Activated CD4-positive, alpha-beta memory T cell treated with anti-CD3 and anti-CD28 coated beads for 36 hours (primary cell): ENCODE measurements at regions not wholly inside any gene's neighbourhood (a gene's known extent, or its start where the extent isn't known, plus 50 kb on each side); places are given as distances from the start of the nearest gene placed in this dataset.
"Not testable (repeated sequence)": the region's sequence is repeated elsewhere in the genome, so short reads cannot be mapped to it uniquely, and the experiment has no call there.

ENCODE experiments used
- CTCF ChIA-PET: fragments of 350-600 bp; sonication (Branson Sonifier 250); formaldehyde crosslinking; loops from one replicate; lab custom pipeline; 2021; ENCODE audit warnings: antibody characterized with exemption, inconsistent platforms; lab: Charles Lee
- POLR2A ChIA-PET: fragments of 350-600 bp; sonication (Branson Sonifier 250); formaldehyde crosslinking; loops from one replicate; lab custom pipeline; 2021; ENCODE audit warnings: antibody characterized with exemption; lab: Charles Lee
- DNase-seq: peaks from one replicate; pipeline ENCODE4 v3.0.0-alpha.2; 2020
- H3K27ac Mint-ChIP-seq: one replicate; pipeline ENCODE4 v1.8.0; 2021; ENCODE audit warnings: mixed read lengths
- H3K27me3 Mint-ChIP-seq: one replicate; pipeline ENCODE4 v1.8.0; 2021; ENCODE audit warnings: mixed read lengths
- H3K36me3 Mint-ChIP-seq: one replicate; pipeline ENCODE4 v1.8.0; 2021; ENCODE audit warnings: mixed read lengths
- H3K4me1 Mint-ChIP-seq: one replicate; pipeline ENCODE4 v1.8.0; 2021; ENCODE audit warnings: low read depth, mixed read lengths
- H3K4me3 Mint-ChIP-seq: one replicate; pipeline ENCODE4 v1.8.0; 2021; ENCODE audit warnings: mild to moderate bottlenecking, mixed read lengths
- H3K9me3 Mint-ChIP-seq: one replicate; pipeline ENCODE4 v1.8.0; 2021; ENCODE audit warnings: mixed read lengths
- intact Hi-C: fragments of 100-400 bp; cut with micrococcal nuclease; formaldehyde crosslinking; loops from one replicate; pipeline ENCODE4 v1.15.1; 2023

DNA sequence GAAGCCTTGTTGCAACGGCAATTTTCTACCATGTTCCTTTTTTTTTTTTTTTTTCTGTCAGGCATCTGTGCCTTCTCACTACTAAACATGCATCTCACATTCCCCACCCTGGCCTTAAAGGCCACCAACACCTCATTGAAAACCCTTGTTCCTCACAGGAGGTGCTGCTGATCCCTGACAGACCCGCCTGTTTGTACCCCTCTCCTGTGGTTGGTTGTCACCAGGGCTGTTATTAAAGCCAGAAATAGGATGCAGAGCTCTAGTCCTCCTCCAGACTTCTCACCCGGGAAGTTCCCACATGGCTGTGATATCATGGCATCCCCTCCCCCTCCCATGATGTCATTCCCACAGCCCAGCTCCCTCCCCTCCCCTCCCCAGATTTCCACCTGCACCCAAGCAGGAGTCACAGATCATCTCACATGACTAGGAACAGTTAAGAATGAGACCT lies 302.8 kb upstream of the NCAM1 start:
- intact Hi-C loops = no loop called here
- Mint-ChIP-seq H3K27me3 (no peaks in the 10 kb centered on the region), H3K36me3 (no peaks in the 10 kb centered on the region), H3K9me3 (no peaks in the 10 kb centered on the region), H3K4me3 (no peak overlapping the region), H3K27ac (no peak overlapping the region), H3K4me1 (no peaks in the 10 kb centered on the region)
- CTCF ChIA-PET = no interaction called here
- DNase-seq = no peak
- POLR2A ChIA-PET = no interaction called here

DNA sequence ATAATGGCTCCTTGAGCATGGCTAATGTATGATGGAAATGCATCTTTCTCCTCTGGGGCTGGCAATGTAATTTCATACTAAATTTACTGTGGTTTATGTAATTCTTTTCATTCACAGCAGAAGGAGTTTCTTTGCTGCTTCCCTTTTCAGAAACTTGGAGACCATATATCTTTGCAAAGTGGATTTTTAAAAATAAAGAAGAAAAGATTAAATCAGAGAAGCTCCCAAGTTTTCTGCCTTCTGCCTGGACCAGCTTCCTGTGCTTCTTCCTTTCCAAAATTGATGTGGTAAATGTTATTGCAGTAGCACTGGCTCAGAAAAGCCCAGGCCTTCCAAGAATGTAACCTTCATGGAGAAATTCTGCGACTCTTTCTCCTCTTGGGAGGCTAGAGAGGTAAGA lies 300.1 kb upstream of the NCAM1 start:
- H3K9me3 Mint-ChIP-seq = no peaks in the 10 kb centered on the region
- DNase-seq = no peak
- CTCF ChIA-PET = no interaction called here
- H3K4me1 Mint-ChIP-seq = no peaks in the 10 kb centered on the region
- intact Hi-C loops = no loop called here
- no peaks in the 10 kb centered on the region for H3K27me3 Mint-ChIP-seq
- H3K4me3 Mint-ChIP-seq = no peak overlapping the region
- POLR2A ChIA-PET = no interaction called here
- H3K27ac Mint-ChIP-seq = no peak overlapping the region
- H3K36me3 Mint-ChIP-seq = no peaks in the 10 kb centered on the region

DNA sequence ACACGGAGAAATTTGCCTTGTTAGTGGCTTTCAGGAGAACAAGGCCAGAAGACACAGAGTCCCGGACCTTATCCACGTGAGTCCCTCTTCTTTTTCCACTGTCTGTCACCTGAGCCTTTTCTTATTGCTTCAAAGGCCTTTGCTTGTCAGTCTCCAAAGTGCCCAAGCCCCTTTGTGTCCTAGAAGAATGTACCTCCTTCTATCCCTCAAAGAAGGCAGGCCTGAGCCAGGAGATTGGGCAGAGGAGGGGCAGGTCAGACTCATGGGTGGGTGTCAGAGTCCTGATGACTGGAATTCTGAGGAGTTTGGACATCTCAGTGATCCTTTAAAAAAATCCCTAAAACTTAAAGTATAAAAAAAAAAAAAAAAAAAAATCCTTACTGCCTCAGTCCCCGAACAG lies 299.6 kb upstream of the NCAM1 start:
- Mint-ChIP-seq H3K9me3 (no peaks in the 10 kb centered on the region), H3K4me3 (no peak overlapping the region), H3K27me3 (no peaks in the 10 kb centered on the region), H3K4me1 (no peaks in the 10 kb centered on the region), H3K36me3 (no peaks in the 10 kb centered on the region), H3K27ac (no peak overlapping the region)
- ChIA-PET POLR2A (no interaction called here), CTCF (no interaction called here)
- DNase-seq = no peak
- intact Hi-C loops = no loop called here

DNA sequence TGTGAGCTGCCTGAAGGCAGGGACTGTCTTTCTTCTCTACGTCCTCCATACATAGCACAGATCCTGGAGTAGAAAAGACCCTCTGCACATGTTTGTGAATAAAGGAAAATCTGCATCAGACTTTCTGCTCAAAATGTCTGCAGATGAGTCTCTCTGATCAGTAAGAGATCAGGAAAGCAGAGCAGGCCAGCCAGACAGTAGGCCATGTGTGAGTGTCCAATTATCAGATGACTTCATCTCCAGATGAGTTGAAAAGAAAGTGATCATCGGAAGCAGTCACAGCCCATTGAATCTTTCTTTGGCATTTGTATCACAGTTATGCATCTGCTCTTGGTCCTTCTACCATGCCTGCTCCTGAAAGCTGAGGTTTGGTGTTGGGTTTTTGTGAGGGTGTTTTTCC lies 298.7 kb upstream of the NCAM1 start:
- Mint-ChIP-seq H3K27ac (no peak overlapping the region), H3K36me3 (no peaks in the 10 kb centered on the region), H3K4me3 (no peak overlapping the region), H3K27me3 (no peaks in the 10 kb centered on the region), H3K9me3 (no peaks in the 10 kb centered on the region), H3K4me1 (no peaks in the 10 kb centered on the region)
- ChIA-PET CTCF (no interaction called here), POLR2A (no interaction called here)
- DNase-seq = no peak
- intact Hi-C loops = no loop called here

DNA sequence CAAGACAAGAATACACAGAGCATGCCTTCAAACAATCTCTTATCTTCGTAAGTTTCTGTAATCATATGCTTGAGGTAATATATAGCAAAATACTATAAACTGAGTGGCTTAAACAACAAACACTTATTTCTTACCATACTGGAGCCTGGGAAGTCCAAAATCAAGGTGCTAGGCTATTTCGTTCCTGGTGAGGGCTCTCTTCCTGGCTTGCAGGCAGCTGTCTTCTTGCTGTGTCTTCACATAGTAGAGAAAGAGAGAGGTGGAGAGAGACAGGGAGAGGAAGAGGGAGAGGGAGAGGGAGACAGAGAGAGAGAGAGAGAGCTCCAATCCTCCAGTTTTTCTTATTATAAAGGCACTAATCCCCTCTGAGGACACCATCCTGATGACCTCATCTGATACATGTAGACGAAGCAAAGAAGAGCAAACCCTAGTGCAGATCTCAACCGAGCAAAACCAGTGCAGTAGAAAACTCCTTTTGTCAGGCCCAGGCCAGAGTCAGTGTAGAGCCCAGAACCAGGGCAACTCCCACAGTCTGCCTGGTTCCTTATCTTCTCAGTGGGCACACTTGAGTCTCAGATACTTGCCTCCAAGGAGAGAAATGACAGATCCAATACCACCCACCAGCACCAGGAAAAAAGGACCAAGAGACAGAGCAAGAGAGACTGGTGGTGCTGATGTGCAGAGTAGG lies 297.1 kb upstream of the NCAM1 start:
- DNase-seq = no peak
- intact Hi-C loops = no loop called here
- Mint-ChIP-seq H3K27ac (no peak overlapping the region), H3K36me3 (no peaks in the 10 kb centered on the region), H3K27me3 (no peaks in the 10 kb centered on the region), H3K9me3 (no peaks in the 10 kb centered on the region), H3K4me1 (no peaks in the 10 kb centered on the region), H3K4me3 (no peak overlapping the region)
- ChIA-PET CTCF (no interaction called here), POLR2A (no interaction called here)

DNA sequence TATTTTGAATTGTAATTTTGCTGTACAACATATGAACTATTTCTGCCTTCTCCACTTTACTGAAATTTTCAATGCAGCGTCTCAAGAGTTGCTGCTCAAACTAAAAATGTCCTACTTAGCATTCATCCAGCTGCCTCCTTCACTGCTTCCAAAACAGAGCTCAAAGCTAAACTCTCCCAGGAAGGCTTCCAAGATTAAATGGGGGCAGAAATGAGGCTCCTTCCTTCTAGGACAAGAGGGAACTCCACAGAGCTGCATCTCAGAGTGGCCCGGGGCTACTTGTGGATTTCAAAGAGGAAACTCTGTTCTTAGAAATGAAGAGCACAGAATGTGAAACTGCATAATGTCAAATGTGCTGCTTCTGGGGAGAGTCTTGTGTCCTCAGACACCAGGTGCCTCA lies 295.9 kb upstream of the NCAM1 start:
- no peaks in the 10 kb centered on the region for H3K36me3 Mint-ChIP-seq

DNA sequence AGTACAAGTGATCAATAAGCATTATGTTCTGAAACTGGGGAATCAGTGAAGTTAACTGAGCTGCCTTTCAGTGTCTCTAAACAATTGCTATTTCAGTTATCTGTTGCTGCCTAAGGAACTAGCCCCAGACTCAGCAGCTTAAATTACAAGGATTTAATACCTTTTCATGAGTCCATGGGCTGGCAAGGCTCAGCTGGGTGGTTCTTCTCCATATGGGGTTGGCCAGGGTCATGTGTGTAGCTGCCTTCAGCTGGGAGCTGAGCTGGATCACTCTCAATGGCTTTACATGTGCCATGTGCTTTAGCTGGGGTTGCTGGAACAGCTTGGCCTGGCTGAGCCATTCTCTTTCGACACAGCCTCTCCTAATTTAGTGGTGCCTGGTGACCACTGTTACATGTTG lies 295.0 kb upstream of the NCAM1 start:
- ChIA-PET CTCF (no interaction called here), POLR2A (no interaction called here)
- Mint-ChIP-seq H3K36me3 (no peaks in the 10 kb centered on the region), H3K27ac (no peak overlapping the region), H3K4me1 (no peaks in the 10 kb centered on the region), H3K9me3 (no peaks in the 10 kb centered on the region), H3K27me3 (no peaks in the 10 kb centered on the region), H3K4me3 (no peak overlapping the region)
- intact Hi-C loops = no loop called here
- DNase-seq = no peak

More for the DNA sequence above, 295.9 kb upstream of the NCAM1 start:
- intact Hi-C loops = no loop called here
- no peaks in the 10 kb centered on the region for H3K4me1 Mint-ChIP-seq
- no peak overlapping the region for H3K4me3 Mint-ChIP-seq
- H3K27me3 Mint-ChIP-seq = no peaks in the 10 kb centered on the region
- ChIA-PET CTCF (no interaction called here), POLR2A (no interaction called here)
- no peaks in the 10 kb centered on the region for H3K9me3 Mint-ChIP-seq
- DNase-seq = no peak
- H3K27ac Mint-ChIP-seq = no peak overlapping the region

DNA sequence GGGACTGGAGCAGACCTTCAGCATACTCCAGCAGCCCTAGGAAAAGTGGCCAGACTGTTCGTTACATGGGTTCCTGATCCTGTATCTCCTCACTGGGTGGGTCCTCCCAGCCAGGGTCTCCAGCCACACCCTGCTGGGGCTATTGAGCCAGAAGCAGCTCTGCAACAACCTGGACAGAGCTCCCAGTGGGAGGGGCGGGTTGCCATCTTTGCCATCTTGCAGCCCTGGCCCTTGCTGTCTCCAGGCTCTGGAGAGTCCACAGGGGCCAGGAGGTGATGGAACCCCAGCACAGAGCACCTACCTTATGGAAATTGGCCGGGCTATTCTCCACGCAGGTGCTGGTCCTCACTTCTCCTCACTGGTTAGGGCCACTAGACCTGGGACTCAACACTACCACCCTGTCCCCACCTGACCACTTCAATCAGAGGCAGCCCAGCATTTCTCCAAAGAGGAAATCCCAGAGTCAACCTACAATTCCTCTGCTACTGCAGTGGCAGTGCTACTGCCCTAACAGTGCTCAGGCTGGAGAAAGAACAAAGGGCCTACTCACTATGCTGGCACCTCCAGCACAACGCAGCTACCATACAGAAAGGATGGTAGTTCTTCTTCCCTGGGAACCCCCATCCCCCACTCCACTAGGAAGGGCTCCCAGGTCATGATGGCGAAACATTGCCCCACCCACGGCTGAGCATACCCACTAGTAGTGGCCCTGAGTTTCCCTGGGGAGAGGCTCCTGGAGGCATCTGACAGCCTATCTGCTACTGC lies 290.2 kb upstream of the NCAM1 start:
- ChIA-PET CTCF (no interaction called here), POLR2A (no interaction called here)
- Mint-ChIP-seq H3K4me3 (no peak overlapping the region), H3K9me3 (peaks cover 13% of the 10 kb centered on the region), H3K27ac (no peak overlapping the region), H3K36me3 (no peaks in the 10 kb centered on the region), H3K27me3 (no peaks in the 10 kb centered on the region), H3K4me1 (no peaks in the 10 kb centered on the region)
- no peak for DNase-seq
- intact Hi-C loops = no loop called here

DNA sequence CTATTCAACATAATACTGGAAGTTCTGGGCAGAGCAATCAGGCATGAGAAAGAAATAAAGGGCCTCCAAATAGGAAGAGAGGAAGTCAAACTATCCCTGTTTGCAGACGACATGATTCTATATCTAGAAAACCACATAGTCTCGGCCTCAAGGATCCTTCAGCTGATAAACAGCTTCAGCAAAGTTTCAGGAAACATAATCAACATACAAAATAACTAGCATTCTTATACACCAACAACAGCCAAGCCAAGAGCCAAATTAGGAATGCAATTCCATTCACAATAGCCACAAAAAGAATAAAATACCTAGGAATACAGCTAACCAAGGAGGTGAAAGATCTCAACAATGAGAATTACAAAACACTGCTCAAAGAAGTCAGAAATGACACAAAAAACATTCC lies 287.8 kb upstream of the NCAM1 start:
- H3K4me3 Mint-ChIP-seq, POLR2A ChIA-PET, DNase-seq, CTCF ChIA-PET, intact Hi-C loops, H3K36me3 Mint-ChIP-seq, H3K27ac Mint-ChIP-seq, H3K4me1 Mint-ChIP-seq, H3K27me3 Mint-ChIP-seq: not testable (repeated sequence)
- H3K9me3 Mint-ChIP-seq = peaks cover 13% of the 10 kb centered on the region

DNA sequence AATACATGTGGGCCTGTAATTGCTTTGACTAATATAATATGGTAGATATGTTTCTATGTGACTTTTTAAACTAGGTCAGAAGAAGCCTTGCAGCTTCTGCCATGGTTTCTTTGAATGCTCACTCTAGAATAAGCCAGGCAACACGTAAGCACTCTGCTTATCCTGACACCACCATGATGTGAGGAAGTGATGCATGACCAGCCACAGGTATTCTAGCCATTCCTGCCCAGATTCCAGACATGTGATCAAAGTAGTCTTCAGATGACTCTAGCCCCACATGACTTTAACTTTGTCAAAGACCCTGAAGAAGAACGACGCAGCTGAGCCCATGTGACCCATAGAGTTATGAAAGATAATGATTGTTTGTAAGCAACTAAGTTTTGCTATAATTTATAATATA lies 276.1 kb upstream of the NCAM1 start:
- intact Hi-C loops = no loop called here
- H3K27me3 Mint-ChIP-seq = peaks cover 11% of the 10 kb centered on the region
- H3K4me3 Mint-ChIP-seq = no peak overlapping the region
- no peak overlapping the region for H3K27ac Mint-ChIP-seq
- peaks cover 2% of the 10 kb centered on the region for H3K9me3 Mint-ChIP-seq
- no peaks in the 10 kb centered on the region for H3K4me1 Mint-ChIP-seq
- H3K36me3 Mint-ChIP-seq = no peaks in the 10 kb centered on the region
- DNase-seq = no peak
- ChIA-PET CTCF (no interaction called here), POLR2A (no interaction called here)

DNA sequence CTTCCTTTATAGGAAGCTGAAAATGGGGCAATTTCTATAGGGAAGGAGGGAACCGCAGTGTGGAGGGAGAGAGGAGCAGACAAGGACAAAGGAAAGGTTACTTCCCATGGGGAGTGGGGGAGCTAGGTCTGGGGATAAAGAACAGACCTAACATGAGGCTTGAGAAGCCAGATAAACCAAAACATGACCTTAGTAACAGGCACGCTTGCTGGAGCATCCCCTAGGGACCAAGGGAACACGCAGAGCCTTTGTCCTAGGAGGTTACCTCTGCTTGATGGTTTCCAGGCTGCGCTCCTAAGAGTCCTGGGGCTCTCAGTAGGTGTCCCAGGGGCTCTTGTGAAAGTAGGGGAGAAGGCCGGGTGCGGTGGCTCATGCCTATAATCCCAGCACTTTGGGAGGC lies 271.4 kb upstream of the NCAM1 start:
- H3K4me3 Mint-ChIP-seq = no peak overlapping the region
- ChIA-PET CTCF (no interaction called here), POLR2A (no interaction called here)
- DNase-seq = no peak
- no peaks in the 10 kb centered on the region for H3K4me1 Mint-ChIP-seq
- H3K9me3 Mint-ChIP-seq = no peaks in the 10 kb centered on the region
- H3K27ac Mint-ChIP-seq = no peak overlapping the region
- intact Hi-C loops = no loop called here
- H3K36me3 Mint-ChIP-seq = no peaks in the 10 kb centered on the region
- peaks cover 9% of the 10 kb centered on the region for H3K27me3 Mint-ChIP-seq

DNA sequence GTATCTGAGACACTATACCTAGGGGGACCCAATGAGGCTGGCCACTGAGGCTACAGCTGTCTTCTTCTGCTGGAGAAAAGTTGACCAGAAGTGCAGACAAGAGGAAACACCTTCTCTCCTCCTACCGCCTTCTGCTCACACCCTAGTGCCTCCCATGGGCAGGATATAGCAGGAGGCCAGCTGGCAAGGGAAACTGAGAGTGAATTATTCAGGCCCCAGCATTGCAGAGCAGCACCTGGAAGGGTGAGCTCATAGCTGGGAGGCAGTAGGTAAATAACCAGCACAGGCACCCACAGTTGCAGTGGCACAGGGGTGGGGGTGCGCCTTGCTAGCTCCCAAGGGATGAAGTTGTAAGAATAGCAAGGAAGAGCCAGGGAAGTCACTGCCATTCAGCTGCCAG lies 267.4 kb upstream of the NCAM1 start:
- H3K27me3 Mint-ChIP-seq = no peaks in the 10 kb centered on the region
- ChIA-PET POLR2A (no interaction called here), CTCF (interaction anchor here (1.1 kb wide), 1 partner anchor 106 kb away, joined by 4 read pairs; no protein-coding TSS in a partner anchor)
- no peak for DNase-seq
- no peaks in the 10 kb centered on the region for H3K4me1 Mint-ChIP-seq
- no peaks in the 10 kb centered on the region for H3K36me3 Mint-ChIP-seq
- intact Hi-C loops = no loop called here
- no peak overlapping the region for H3K4me3 Mint-ChIP-seq
- no peaks in the 10 kb centered on the region for H3K9me3 Mint-ChIP-seq
- no peak overlapping the region for H3K27ac Mint-ChIP-seq

DNA sequence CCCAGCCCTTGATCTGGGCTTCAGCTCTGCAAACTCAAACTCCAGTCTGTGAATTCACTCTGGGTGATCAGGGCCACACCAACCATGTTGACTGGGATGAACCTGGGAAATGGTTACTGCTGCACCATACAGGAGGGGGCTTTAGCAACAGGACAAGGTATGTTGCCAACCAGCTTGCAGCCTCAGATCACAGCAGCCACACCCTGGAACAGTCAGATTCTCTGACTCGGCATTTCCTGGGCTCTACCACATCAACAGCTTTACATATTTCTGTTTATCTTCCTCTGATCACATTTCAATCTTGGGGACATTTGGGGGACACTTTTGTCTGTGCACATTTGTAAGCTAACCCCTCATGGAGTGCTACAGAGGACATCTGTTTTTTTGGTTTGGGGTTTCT lies 267.0 kb upstream of the NCAM1 start:
- intact Hi-C loops = no loop called here
- H3K4me3 Mint-ChIP-seq = no peak overlapping the region
- H3K4me1 Mint-ChIP-seq = no peaks in the 10 kb centered on the region
- H3K27ac Mint-ChIP-seq = no peak overlapping the region
- ChIA-PET POLR2A (no interaction called here), CTCF (interaction anchor here (1.1 kb wide), 1 partner anchor 106 kb away, joined by 4 read pairs; no protein-coding TSS in a partner anchor)
- H3K27me3 Mint-ChIP-seq = no peaks in the 10 kb centered on the region
- H3K36me3 Mint-ChIP-seq = no peaks in the 10 kb centered on the region
- no peak for DNase-seq
- H3K9me3 Mint-ChIP-seq = no peaks in the 10 kb centered on the region
